Activated naive CD8-positive, alpha-beta T cell treated with anti-CD3 and anti-CD28 coated beads for 36 hours (primary cell): ENCODE measurements at regions not wholly inside any gene's neighbourhood (a gene's known extent, or its start where the extent isn't known, plus 50 kb on each side); places are given as distances from the start of the nearest gene placed in this dataset.
"Not testable (repeated sequence)": the region's sequence is repeated elsewhere in the genome, so short reads cannot be mapped to it uniquely, and the experiment has no call there.

Source experiments
- DNase-seq: peaks from one replicate; pipeline ENCODE4 v3.0.0; 2021
- H3K27ac Mint-ChIP-seq: one replicate; pipeline ENCODE4 v1.8.0; 2022; ENCODE audit warnings: mild to moderate bottlenecking, moderate library complexity, mixed read lengths
- H3K27me3 Mint-ChIP-seq: one replicate; pipeline ENCODE4 v1.8.0; 2022; ENCODE audit warnings: mild to moderate bottlenecking, mixed read lengths
- H3K36me3 Mint-ChIP-seq: one replicate; pipeline ENCODE4 v1.8.0; 2021; ENCODE audit warnings: mild to moderate bottlenecking, mixed read lengths
- H3K4me1 Mint-ChIP-seq: one replicate; pipeline ENCODE4 v1.8.0; 2021; ENCODE audit warnings: mixed read lengths
- H3K4me3 Mint-ChIP-seq: one replicate; pipeline ENCODE4 v1.8.0; 2022; ENCODE audit warnings: mild to moderate bottlenecking, moderate library complexity, mixed read lengths
- H3K9me3 Mint-ChIP-seq: one replicate; pipeline ENCODE4 v1.8.0; 2022; ENCODE audit warnings: mixed read lengths

DNA sequence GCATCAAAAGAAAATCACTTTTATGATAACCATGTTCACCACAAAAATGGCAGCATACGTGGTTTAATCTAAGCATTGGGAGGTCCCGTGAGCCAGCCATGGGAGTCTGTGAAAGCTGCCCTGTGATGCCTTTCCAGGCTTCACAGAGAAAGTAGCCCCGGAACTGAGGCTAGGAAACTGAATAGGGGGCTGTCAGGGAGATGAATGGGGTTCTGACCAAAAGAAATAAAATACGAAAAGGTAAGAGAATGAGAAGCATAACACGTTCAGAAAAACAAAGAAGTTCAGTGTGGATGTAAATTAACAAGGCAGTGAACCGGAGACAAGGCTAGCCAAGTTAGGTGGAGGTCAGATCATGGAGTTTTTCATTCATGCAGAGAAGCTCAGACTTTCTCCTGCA, 118.9 kb downstream of the ANXA2 start:
- Mint-ChIP-seq H3K4me3 (no peak overlapping the region), H3K27me3 (peaks cover 29% of the 10 kb centered on the region), H3K4me1 (no peaks in the 10 kb centered on the region), H3K27ac (no peak overlapping the region), H3K9me3 (peaks cover 9% of the 10 kb centered on the region), H3K36me3 (peaks cover 4% of the 10 kb centered on the region)
- no peak for DNase-seq

DNA sequence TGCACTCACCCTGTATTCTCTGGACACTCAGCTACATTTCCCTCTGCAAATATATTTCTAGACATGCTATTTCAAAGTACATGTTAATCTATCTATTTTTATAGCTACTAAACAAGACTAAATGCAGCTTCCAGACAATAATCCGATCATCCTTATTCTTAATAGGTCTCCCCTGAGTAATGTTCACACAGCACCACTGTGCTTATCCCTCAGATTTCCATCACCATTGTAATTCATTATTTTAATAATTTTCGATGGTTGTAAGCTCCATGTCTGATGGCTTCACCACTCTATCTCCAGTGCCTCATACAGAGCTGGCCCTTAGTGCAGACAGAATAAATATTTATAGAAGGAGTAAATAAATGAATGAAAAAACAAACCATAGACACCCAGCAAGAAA, 117.5 kb downstream of the ANXA2 start:
- Mint-ChIP-seq H3K36me3 (peaks cover 4% of the 10 kb centered on the region), H3K4me1 (no peaks in the 10 kb centered on the region), H3K27ac (no peak overlapping the region), H3K27me3 (peaks cover 24% of the 10 kb centered on the region), H3K9me3 (peaks cover 7% of the 10 kb centered on the region), H3K4me3 (no peak overlapping the region)
- no peak for DNase-seq

DNA sequence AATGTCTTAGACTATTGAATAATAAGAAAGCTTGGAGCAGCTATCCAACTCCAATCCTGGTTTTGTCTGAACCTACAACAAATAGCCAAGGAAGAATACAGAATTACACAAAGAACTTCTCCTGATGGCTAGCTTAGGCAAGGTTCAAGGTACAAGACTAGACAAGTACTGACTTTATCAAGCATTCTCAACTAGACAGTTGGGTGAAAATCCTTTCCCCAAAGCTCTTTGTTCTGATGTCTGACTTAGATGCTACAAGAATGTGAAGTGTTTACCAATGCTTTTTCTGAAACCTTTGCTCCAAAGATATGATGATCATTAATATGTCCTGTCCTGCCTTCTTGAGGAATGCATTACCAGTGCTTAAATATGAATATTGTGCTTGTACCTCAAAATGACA, 113.8 kb downstream of the ANXA2 start:
- Mint-ChIP-seq H3K4me1 (no peaks in the 10 kb centered on the region), H3K27me3 (peaks cover 18% of the 10 kb centered on the region), H3K27ac (no peak overlapping the region), H3K36me3 (no peaks in the 10 kb centered on the region), H3K9me3 (no peaks in the 10 kb centered on the region), H3K4me3 (no peak overlapping the region)
- DNase-seq, result no peak

DNA sequence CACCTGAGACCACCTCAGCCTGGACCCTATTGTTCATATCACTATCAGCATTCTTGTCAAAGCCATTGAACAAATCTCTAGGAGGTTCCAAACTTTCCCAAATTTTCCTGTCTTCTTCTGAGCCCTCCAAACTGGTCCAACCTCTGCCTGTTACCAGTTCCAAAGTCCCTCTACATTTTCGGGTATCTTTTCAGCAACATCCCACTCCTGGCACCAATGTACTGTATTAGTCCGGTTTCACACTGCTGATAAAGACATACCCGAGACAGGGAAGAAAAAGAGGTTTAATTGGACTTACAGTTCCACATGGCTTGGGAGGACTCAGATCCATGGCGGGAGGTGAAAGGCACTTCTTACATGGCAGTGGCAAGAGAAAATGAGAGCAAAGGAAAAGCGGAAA, 101.9 kb downstream of the ANXA2 start:
- H3K27ac Mint-ChIP-seq, H3K4me1 Mint-ChIP-seq, DNase-seq: not testable (repeated sequence)

DNA sequence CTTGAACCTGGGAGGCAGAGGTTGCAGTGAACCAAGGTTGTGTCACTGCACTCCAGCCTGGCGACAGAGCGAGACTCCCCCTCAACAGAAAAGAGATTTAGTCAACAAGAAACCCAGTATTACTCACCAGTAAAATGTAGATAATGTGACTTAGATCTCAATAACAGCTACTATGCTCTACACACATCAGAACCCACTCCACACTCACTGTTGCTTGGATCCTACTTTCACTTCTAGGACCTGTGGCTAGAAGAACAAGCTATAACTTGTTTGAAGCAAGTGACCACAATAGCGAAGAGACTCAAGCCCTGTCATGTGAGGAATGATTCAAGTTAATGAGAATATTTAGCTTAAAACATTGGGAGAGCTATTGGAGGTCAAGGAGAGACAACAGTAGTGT, 100.7 kb downstream of the ANXA2 start:
- Mint-ChIP-seq H3K36me3 (no peaks in the 10 kb centered on the region), H3K4me1 (no peaks in the 10 kb centered on the region), H3K4me3 (no peak overlapping the region), H3K27ac (no peak overlapping the region), H3K9me3 (peaks cover 5% of the 10 kb centered on the region), H3K27me3 (peaks cover 3% of the 10 kb centered on the region)
- DNase-seq, result no peak

More for the DNA sequence above, 101.9 kb downstream of the ANXA2 start:
- not testable (repeated sequence) for H3K4me3 Mint-ChIP-seq, H3K27me3 Mint-ChIP-seq, H3K36me3 Mint-ChIP-seq, H3K9me3 Mint-ChIP-seq
